SH-SY5Y (cell line): ENCODE measurements at regions not wholly inside any gene's neighbourhood (a gene's known extent, or its start where the extent isn't known, plus 50 kb on each side); places are given as distances from the start of the nearest gene placed in this dataset.

Experiments
- GATA2 ChIP-seq: IDR thresholded peaks from 2 replicates; pipeline ENCODE4 v1.6.1; 2011; ENCODE audit warnings: mild to moderate bottlenecking, low read depth, low read length
- GATA3 ChIP-seq: IDR thresholded peaks from 2 replicates; pipeline ENCODE4 v1.6.1; 2011; ENCODE audit warnings: low read depth, mild to moderate bottlenecking, low read length, moderate library complexity

- TF ChIP-seq GATA3 (no peak), GATA2 (no peak)
These were observed 124.0 kb upstream of the CDC42EP3 start for GRCh38 chr2:37795456-37795855.
